Mesendoderm (in vitro differentiated cells): ENCODE measurements at regions not wholly inside any gene's neighbourhood (a gene's known extent, or its start where the extent isn't known, plus 50 kb on each side); places are given as distances from the start of the nearest gene placed in this dataset.
A peak's percentile ranks its signal among the peaks of the same experiment; 100 is the strongest.

Experiments used
- DNase-seq: peaks from one replicate; pipeline ENCODE4 v3.0.0; 2013
- H2AK5ac ChIP-seq: 2 replicates; pipeline ENCODE4 v1.6.1; 2013; ENCODE audit warnings: low read length, inconsistent platforms
- H2BK120ac ChIP-seq: 2 replicates; pipeline ENCODE4 v1.6.1; 2013; ENCODE audit warnings: low read depth, mild to moderate bottlenecking, low read length, moderate library complexity, mixed read lengths
- H2BK15ac ChIP-seq: replicated peaks from 2 replicates; pipeline ENCODE4 v1.6.1; 2013; ENCODE audit warnings: low read depth, mild to moderate bottlenecking, moderate library complexity
- H2BK5ac ChIP-seq: 2 replicates; pipeline ENCODE4 v1.6.1; 2013; ENCODE audit warnings: low read length, inconsistent platforms
- H3K18ac ChIP-seq: 2 replicates; pipeline ENCODE4 v1.6.1; 2013; ENCODE audit warnings: mild to moderate bottlenecking, low read length, mixed read lengths
- H3K23ac ChIP-seq: one replicate; pipeline ENCODE4 v1.6.1; 2013; ENCODE audit warnings: low read length
- H3K27ac ChIP-seq: 2 replicates; pipeline ENCODE4 v1.5.1; 2013; ENCODE audit warnings: low read depth, mild to moderate bottlenecking, inconsistent platforms, low read length, moderate library complexity
- H3K27me3 ChIP-seq: 2 replicates; pipeline ENCODE4 v1.6.1; 2013; ENCODE audit warnings: low read length, control low read depth, mild to moderate bottlenecking, inconsistent platforms; ENCODE audit not compliant: insufficient read depth, poor library complexity
- H3K36me3 ChIP-seq: 2 replicates; pipeline ENCODE4 v1.6.1; 2013; ENCODE audit warnings: low read length, inconsistent platforms; ENCODE audit not compliant: control insufficient read depth, insufficient read depth
- H3K4ac ChIP-seq: one replicate; pipeline ENCODE4 v1.6.1; 2013; ENCODE audit warnings: low read depth, mild to moderate bottlenecking, low read length, moderate library complexity
- H3K4me1 ChIP-seq: 2 replicates; pipeline ENCODE4 v1.6.1; 2013; ENCODE audit warnings: low read depth, low read length, inconsistent platforms; ENCODE audit not compliant: control insufficient read depth
- H3K4me2 ChIP-seq: 2 replicates; pipeline ENCODE4 v1.6.1; 2013; ENCODE audit warnings: low read length
- H3K4me3 ChIP-seq: 2 replicates; pipeline ENCODE4 v1.5.1; 2013; ENCODE audit warnings: mild to moderate bottlenecking, low read length
- H3K56ac ChIP-seq: one replicate; pipeline ENCODE4 v1.6.1; 2013; ENCODE audit warnings: low read length
- H3K79me1 ChIP-seq: 2 replicates; pipeline ENCODE4 v1.6.1; 2013; ENCODE audit warnings: low read length, inconsistent platforms
- H3K79me2 ChIP-seq: 2 replicates; pipeline ENCODE4 v1.6.1; 2013; ENCODE audit warnings: mild to moderate bottlenecking, low read length; ENCODE audit not compliant: control insufficient read depth, insufficient read depth
- H3K9ac ChIP-seq: 2 replicates; pipeline ENCODE4 v1.6.1; 2013; ENCODE audit warnings: low read length, inconsistent platforms
- H4K5ac ChIP-seq: one replicate; pipeline ENCODE4 v1.6.1; 2013; ENCODE audit warnings: low read length
- H4K8ac ChIP-seq: one replicate; pipeline ENCODE4 v1.6.1; 2013; ENCODE audit warnings: low read depth, mild to moderate bottlenecking, control low read depth, low read length, moderate library complexity
- WGBS: extraction: QIAGEN DNeasy Blood & Tissue Kit; methylation state at CpG from one replicate; pipeline ENCODE4 v1.1.7; 2013; ENCODE audit warnings: low lambda C conversion rate, missing lambda C conversion rate; ENCODE audit not compliant: insufficient coverage; ENCODE audit errors: extremely low coverage; 5-methylcytosine and 5-hydroxymethylcytosine counted together

GRCh38 chr6:14647357-14647756 lies 529.8 kb downstream of the CD83 start:
- H3K4me1 ChIP-seq = no peaks in the 10 kb centered on the region
- H3K4me2 ChIP-seq = no peak overlapping the region
- DNase-seq = no peak
- no peak overlapping the region for H4K5ac ChIP-seq
- no peak overlapping the region for H2BK15ac ChIP-seq
- no peak overlapping the region for H2BK5ac ChIP-seq
- H3K27ac ChIP-seq = no peak overlapping the region
- WGBS = no CpG with 5 or more reads among the region's 6 CpGs
- H3K9ac ChIP-seq = no peak overlapping the region
- no peak overlapping the region for H2AK5ac ChIP-seq
- no peak overlapping the region for H3K56ac ChIP-seq
- H3K23ac ChIP-seq = no peak overlapping the region
- no peak overlapping the region for H3K4ac ChIP-seq
- H3K4me3 ChIP-seq = no peak overlapping the region
- H3K36me3 ChIP-seq = no peaks in the 10 kb centered on the region
- H3K79me2 ChIP-seq = no peaks in the 10 kb centered on the region
- H3K79me1 ChIP-seq = no peaks in the 10 kb centered on the region
- no peak overlapping the region for H3K18ac ChIP-seq
- H3K27me3 ChIP-seq = no peaks in the 10 kb centered on the region
- no peak overlapping the region for H2BK120ac ChIP-seq
- H4K8ac ChIP-seq = no peak overlapping the region

GRCh38 chr6:14652536-14652935 lies 535.0 kb downstream of the CD83 start:
- H3K23ac ChIP-seq = no peak overlapping the region
- H4K8ac ChIP-seq = no peak overlapping the region
- H3K4me2 ChIP-seq = no peak overlapping the region
- H3K27ac ChIP-seq = no peak overlapping the region
- H3K4me3 ChIP-seq = no peak overlapping the region
- no peak overlapping the region for H2BK120ac ChIP-seq
- no peak overlapping the region for H2BK5ac ChIP-seq
- no peak overlapping the region for H3K4ac ChIP-seq
- H3K27me3 ChIP-seq = no peaks in the 10 kb centered on the region
- no peak overlapping the region for H3K18ac ChIP-seq
- no peak overlapping the region for H2AK5ac ChIP-seq
- H2BK15ac ChIP-seq = no peak overlapping the region
- no peak overlapping the region for H3K56ac ChIP-seq
- no peak overlapping the region for H3K9ac ChIP-seq
- H4K5ac ChIP-seq = no peak overlapping the region
- H3K4me1 ChIP-seq = peaks cover 3% of the 10 kb centered on the region
- no peaks in the 10 kb centered on the region for H3K79me2 ChIP-seq
- H3K79me1 ChIP-seq = no peaks in the 10 kb centered on the region
- DNase-seq = no peak
- no peaks in the 10 kb centered on the region for H3K36me3 ChIP-seq

- H4K5ac ChIP-seq = no peak overlapping the region
- H2BK5ac ChIP-seq = no peak overlapping the region
- no peaks in the 10 kb centered on the region for H3K79me1 ChIP-seq
- H4K8ac ChIP-seq = no peak overlapping the region
- H3K4me3 ChIP-seq = no peak overlapping the region
- no CpG with 5 or more reads among the region's 16 CpGs for WGBS
- no peak overlapping the region for H2BK120ac ChIP-seq
- H3K4ac ChIP-seq = peak overlapping the region; percentile 24
- no peak overlapping the region for H3K23ac ChIP-seq
- no peak overlapping the region for H3K4me2 ChIP-seq
- no peaks in the 10 kb centered on the region for H3K36me3 ChIP-seq
- no peak overlapping the region for H2BK15ac ChIP-seq
- peak overlapping the region; percentile 41 for H3K18ac ChIP-seq
- H2AK5ac ChIP-seq = no peak overlapping the region
- no peak overlapping the region for H3K56ac ChIP-seq
- peaks cover 3% of the 10 kb centered on the region for H3K4me1 ChIP-seq
- H3K27me3 ChIP-seq = no peaks in the 10 kb centered on the region
- H3K9ac ChIP-seq = no peak overlapping the region
- H3K79me2 ChIP-seq = no peaks in the 10 kb centered on the region
- H3K27ac ChIP-seq = no peak overlapping the region
- DNase-seq = peak; percentile 18
Observed at GRCh38 chr6:14655201-14656061, 537.9 kb downstream of the CD83 start.

- Histone ChIP-seq H3K4ac (no peak overlapping the region), H3K4me2 (no peak overlapping the region), H3K4me1 (peaks cover 3% of the 10 kb centered on the region), H3K27me3 (no peaks in the 10 kb centered on the region), H3K27ac (no peak overlapping the region), H3K9ac (no peak overlapping the region), H2BK120ac (no peak overlapping the region), H4K8ac (no peak overlapping the region), H2BK15ac (no peak overlapping the region), H3K23ac (no peak overlapping the region), H3K79me2 (no peaks in the 10 kb centered on the region), H3K56ac (no peak overlapping the region), H2AK5ac (no peak overlapping the region), H3K18ac (no peak overlapping the region), H2BK5ac (no peak overlapping the region), H3K4me3 (no peak overlapping the region), H3K79me1 (no peaks in the 10 kb centered on the region), H4K5ac (no peak overlapping the region), H3K36me3 (no peaks in the 10 kb centered on the region)
- no peak for DNase-seq
- no CpG with 5 or more reads among the region's 4 CpGs for WGBS
Observed at GRCh38 chr6:14656078-14656521, 538.5 kb downstream of the CD83 start.

GRCh38 chr6:14656649-14657048 lies 539.1 kb downstream of the CD83 start:
- no peak overlapping the region for H3K9ac ChIP-seq
- H4K8ac ChIP-seq = no peak overlapping the region
- 100% methylated on average over 1 of the region's 4 CpGs for WGBS
- H3K79me2 ChIP-seq = no peaks in the 10 kb centered on the region
- no peak overlapping the region for H3K23ac ChIP-seq
- H2AK5ac ChIP-seq = no peak overlapping the region
- no peaks in the 10 kb centered on the region for H3K79me1 ChIP-seq
- DNase-seq = no peak
- peaks cover 3% of the 10 kb centered on the region for H3K4me1 ChIP-seq
- no peak overlapping the region for H2BK120ac ChIP-seq
- H4K5ac ChIP-seq = no peak overlapping the region
- no peak overlapping the region for H3K4ac ChIP-seq
- no peak overlapping the region for H3K4me2 ChIP-seq
- no peak overlapping the region for H2BK15ac ChIP-seq
- H3K56ac ChIP-seq = no peak overlapping the region
- no peak overlapping the region for H3K18ac ChIP-seq
- no peaks in the 10 kb centered on the region for H3K27me3 ChIP-seq
- H3K4me3 ChIP-seq = no peak overlapping the region
- H3K36me3 ChIP-seq = no peaks in the 10 kb centered on the region
- H2BK5ac ChIP-seq = no peak overlapping the region
- H3K27ac ChIP-seq = no peak overlapping the region

GRCh38 chr6:14658030-14658429 lies 540.5 kb downstream of the CD83 start:
- Histone ChIP-seq H3K4me2 (no peak overlapping the region), H2BK5ac (no peak overlapping the region), H3K79me2 (no peaks in the 10 kb centered on the region), H3K56ac (no peak overlapping the region), H3K79me1 (no peaks in the 10 kb centered on the region), H3K4me3 (no peak overlapping the region), H3K27ac (no peak overlapping the region), H3K18ac (no peak overlapping the region), H4K8ac (no peak overlapping the region), H3K4ac (no peak overlapping the region), H3K36me3 (no peaks in the 10 kb centered on the region), H3K4me1 (peaks cover 3% of the 10 kb centered on the region), H2AK5ac (no peak overlapping the region), H2BK15ac (no peak overlapping the region), H2BK120ac (no peak overlapping the region), H4K5ac (no peak overlapping the region), H3K23ac (no peak overlapping the region), H3K27me3 (no peaks in the 10 kb centered on the region), H3K9ac (no peak overlapping the region)
- no peak for DNase-seq
- WGBS = no CpG with 5 or more reads among the region's 2 CpGs
